ENCODE measurements at regions not wholly inside any gene's neighbourhood (a gene's known extent, or its start where the extent isn't known, plus 50 kb on each side); places are given as distances from the start of the nearest gene placed in this dataset.

DNA sequence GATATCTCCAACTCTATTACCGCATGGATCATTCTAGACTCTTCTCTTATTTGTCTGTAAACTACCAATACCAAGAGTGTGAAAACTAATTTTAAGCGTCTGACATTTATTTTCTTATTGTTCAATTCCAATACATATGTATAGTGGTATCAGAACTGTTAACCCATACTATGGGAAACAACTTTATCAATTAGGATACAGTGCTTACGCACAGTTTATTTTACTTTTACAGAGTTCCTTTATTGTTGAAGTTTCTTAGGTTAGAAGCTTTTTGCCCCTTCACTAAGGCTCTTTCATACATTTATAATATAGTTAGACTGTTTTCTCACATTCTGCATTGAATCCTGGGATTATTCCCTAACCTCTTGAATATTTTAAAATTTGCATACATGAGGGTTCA is 198.8 kb upstream of the RGPD4 start:
- DNase-seq (ENCODE audit: low spot score), result no peak

DNA sequence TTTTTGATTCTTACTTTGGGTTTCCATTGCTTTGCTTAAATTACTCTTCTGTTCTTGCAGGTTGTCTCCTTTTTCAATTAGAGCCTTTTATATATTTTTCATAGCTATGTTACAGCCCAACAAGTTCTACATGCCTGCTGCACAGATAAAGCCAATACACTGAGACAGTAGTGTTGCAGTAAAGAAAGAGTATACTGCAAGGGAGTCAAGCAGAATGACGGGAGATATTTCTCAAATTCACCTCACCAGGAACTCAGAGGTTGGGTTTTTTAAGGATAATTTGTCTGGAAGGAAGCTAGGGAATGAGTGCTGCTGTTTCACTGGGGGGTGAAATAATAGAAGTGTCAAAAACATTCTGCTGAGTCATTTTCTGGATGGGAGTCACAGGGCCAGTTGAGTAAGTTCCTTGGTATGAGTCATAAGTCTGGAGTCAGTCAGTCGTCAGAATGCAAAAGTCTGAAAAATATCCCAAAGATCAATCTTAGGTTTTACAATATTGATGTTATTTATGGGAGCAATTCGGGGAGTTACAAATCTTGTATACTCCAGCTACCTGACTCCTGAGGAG is 193.0 kb upstream of the RGPD4 start:
- DNase-seq (ENCODE audit: low spot score), result no peak

DNA sequence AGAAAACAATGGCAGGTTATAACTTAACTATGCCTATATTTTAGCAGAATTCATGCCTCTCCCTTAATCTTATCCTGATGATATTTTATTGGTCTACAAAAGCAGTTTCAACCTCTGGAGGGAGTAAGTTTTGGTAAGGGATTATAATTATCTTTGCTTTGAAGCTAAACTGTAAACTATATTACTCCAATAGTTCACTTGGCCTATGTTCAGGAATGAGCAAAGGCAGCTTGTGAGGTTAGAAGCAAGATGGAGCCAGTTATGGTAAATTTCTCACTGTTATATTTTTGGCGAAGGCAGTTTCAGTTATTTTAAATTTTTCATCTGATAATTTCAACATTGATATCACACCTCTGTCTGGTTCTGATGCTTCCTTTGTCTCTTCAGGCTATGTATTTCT is 192.5 kb upstream of the RGPD4 start:
- no peak for DNase-seq (ENCODE audit: low spot score)

DNA sequence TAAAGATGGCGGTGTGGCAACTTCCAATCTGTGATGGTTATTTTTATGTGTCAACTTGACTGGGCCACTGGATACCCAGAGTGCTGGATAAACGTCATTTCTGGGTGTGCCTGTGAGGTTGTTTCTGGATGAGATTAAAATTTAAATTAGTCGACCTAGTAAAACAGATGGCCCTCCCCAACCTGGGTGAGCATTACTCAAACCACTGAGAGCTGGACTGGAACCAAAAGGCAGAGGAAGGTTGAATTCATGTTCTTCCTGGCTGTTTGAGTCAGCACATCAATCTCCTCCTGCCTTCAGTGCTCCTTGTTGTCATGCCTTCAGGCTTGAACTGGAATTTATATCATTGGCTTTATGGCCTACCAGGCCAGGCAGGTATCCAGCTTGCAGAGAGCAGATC is 190.8 kb upstream of the RGPD4 start:
- DNase-seq (ENCODE audit: low spot score), result no peak

DNA sequence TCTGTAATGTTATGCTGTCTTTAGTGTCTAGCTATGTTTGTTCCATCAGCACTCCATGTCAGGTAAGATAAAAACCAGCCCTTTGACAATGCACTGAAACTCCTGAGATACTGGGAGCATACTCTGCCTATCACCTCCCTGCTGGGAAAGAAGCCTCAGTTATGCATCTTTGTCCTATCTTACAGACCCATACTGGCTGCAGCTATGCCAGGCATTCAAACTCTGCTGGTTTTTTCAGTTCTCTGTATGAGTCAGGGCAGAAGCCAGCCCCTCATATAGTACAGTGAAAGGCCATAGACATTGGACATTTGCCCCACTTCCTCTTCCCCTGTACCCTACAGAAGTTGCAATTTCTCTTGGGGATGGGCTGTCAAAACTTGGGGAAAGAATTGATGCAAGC is 181.1 kb upstream of the RGPD4 start:
- no peak for DNase-seq (ENCODE audit: low spot score)

DNA sequence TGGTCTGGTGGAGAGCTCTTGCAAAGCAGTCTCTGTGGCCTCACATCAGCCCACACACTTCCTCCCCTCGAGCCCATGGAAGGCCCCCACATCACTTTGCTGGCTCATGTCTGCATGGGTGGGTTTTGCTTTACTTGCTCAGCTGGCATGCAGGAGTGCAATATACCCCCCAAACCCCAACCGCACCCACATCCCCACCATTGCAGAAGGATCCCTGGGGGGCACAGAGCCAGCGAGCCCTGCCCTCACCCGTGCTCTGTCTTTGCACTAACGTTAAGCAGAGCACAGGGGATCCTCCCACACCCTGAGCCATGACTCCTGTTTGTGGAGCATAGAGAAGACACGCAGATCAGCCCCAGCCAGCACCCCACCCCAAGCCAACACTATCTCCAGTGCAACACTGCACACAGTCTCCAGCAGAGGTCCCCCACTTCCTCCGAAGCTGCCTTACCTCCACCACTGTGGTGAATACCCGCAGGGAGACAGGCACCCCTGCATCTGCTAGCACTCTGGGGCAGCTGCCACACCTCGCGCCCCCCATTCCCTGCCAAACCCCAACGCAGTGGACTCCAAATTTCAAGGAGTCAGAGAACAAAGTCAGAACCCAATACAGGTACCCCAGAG is 177.8 kb upstream of the RGPD4 start:
- DNase-seq (ENCODE audit: low spot score), result no peak

DNA sequence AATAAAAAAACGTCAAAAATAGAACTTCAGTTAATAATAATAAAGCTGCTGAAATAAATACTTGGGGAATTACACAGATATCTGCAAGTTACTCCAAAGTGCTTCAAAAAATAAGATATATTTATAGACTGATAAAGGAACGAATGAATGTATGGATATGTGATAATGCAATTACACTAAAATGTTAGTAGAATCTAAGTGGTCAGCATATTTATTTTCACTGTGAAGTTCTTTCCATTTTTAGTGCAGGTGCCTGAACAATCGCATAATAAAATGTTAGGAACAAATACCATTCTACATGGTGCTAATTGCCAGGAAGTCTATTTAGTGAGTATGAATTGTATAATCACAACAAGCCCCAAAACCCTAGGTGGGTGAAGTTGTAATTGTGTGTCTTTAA is 169.6 kb upstream of the RGPD4 start:
- no peak for DNase-seq (ENCODE audit: low spot score)

DNA sequence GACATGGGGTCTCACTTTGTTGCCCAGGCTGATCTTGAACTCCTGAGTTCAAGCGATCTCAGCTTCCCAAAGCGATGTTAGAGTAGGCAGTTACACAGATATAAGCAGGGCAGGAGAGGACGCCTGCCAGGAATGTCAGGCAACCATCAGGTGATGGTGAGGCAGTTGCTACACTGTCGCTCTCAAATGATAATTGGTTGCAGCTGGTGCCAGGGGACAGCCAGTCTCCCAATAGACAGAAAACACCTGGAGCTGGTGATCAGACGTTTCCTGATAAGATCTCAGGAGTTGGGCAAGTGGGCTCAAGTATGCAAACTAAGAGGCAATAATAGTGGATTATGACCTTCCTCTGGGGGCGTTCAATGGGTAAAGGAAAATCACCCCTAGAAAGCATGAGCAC is 163.1 kb upstream of the RGPD4 start:
- DNase-seq (ENCODE audit: low spot score), result no peak

DNA sequence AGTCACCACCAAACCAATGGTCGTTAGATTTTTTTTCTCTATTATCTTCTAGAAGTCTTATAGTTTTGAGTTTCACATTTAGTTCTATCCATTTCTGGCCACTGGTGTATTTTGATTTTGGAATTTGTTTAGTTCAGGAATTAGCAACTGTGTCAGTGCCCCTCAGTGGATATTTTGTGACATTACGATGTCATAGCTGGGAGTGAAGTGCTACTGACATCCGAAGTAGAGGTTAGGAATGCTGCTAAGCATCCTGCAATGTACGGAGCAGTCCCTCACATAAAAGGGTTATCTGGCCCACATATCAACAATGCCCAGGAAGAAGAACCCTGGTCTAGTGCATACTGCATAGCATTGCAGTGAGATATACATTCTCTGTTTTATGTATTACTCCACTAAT is 157.4 kb upstream of the RGPD4 start:
- DNase-seq (ENCODE audit: low spot score), result no peak

DNA sequence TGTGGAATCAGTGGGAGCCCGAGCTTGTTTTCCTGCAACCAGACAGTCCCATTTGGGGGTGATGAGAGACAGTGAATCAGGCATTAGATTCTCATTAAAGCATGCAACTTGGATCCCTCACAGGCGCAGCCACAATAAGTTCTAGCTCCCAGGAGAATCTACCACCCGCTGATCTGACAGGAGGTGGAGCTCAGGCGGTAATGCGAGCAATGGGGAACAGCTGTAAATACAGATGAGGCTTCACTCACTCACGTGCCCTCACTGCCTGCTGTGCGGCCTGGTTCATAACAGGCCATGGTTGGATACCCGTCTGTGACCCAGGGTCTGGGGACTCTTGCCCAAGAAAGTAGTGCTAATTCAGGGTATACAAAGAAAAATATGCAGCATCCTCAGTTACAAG is 144.8 kb upstream of the RGPD4 start:
- DNase-seq (ENCODE audit: low spot score), result no peak

DNA sequence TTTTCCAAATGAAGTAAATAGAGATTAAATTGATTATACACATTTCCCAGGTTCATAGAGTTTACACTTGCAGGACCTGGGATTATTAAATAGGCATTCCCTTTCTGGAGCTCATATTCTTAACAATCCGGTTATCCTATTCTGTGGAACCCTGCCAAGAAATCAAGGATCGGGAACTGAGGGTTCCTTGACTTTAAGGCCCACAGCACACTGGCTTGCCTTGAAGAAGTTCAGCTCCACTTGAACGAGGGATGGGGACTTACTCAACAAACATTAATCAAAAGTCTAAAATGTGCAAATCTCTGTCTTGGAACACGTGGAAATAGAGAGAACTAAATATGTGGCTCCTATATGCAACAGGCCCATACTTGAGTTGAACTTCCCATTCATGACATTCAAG is 142.3 kb upstream of the RGPD4 start:
- DNase-seq (ENCODE audit: low spot score), result no peak

DNA sequence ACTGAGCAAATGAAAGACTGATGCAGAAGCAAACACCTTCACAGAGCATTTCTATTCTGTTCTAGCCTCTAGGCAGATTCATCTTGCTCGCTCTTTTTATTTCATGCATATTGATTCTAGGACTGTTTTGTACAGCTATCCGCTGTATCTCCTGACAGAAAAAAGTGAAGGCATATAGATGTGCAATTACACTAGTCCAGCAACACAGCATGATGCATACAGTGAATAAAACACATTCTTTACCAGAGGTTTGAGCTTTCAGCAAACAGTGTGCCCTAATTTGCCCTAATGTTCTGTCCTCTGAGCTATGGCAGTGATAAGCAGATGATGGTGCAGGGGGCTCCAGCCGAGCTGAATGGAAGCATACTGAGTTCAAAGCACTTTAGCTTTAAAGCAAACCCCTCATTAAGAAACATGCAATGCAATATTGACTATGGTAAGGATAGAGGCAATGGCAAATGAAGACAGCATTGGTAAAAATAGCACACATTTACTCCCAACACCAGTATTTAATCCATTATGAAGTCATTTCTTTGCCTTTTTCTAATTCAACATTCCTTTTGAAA is 141.2 kb upstream of the RGPD4 start:
- no peak for DNase-seq (ENCODE audit: low spot score)

DNA sequence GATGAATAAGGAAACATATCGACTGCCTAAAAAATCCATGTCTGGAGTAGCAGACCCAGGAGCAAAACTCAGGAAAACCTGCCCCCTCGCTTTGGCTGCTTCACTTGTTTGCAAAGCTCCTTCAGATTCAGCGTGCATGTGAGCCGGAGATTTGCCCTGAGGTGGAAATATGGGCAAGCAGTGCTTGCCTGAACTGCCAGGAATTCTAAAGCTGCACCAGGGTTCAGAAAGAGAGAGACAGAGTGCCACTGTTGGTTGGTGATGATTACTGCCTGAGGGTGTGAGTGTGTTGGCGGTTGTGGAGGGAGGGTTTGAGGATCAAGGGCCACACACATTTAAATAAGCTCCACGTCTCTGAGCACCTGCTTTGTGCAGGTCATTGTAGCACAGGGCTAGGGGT is 139.6 kb upstream of the RGPD4 start:
- DNase-seq (ENCODE audit: low spot score), result no peak

DNA sequence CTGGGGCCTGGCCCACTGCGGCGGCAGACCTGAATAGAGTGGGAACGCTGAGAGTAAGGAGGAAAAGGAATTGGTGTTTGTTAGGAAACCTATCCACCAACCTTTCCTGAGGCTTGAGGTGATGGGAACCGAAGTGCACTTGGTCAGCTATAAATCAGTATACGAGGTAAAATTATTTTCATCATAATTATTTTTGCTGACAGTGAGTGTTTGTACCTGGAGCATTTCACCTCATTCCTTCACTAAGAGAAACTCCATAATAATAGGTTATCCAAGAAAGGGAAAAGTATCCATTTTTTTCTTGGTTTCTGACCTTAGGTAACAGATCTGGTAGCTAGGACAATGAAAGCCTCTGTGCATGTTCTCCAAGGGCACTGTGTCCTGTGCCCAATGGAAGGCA is 138.6 kb upstream of the RGPD4 start:
- DNase-seq (ENCODE audit: low spot score), result no peak

DNA sequence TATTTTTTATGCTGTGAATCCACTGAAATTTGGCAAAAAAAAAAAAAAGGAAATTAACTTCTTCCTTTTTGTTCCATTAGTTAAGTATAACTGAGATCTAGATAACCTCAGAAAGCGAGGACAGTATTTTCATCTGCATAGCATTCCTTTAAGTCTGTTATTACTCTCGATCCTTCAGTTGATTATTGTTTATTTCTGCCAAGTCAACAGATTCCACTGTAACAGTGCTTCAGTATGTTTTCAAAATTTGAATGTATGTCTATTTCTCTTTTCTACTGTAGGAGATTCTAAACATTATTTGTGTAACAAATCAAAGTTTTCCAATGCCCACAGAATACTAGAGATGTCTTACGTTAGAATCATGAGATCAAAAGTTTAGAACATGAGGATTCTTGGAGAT is 133.1 kb upstream of the RGPD4 start:
- no peak for DNase-seq (ENCODE audit: low spot score)

DNA sequence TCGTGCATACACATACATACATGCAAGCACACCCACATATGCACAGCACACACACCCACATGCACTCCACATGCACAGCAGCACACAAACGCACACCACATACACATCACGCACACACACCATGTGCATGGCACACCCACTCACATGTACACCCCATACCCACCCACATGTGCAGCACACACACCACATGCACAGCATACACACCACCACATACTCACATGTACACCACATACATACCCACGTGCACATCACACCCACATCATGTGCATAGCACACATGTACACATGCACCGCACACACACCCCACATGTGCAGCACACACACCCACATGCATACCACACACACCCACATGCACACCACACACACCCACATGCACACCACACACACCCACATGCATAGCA is 132.0 kb upstream of the RGPD4 start:
- DNase-seq (ENCODE audit: low spot score), result no peak

DNA sequence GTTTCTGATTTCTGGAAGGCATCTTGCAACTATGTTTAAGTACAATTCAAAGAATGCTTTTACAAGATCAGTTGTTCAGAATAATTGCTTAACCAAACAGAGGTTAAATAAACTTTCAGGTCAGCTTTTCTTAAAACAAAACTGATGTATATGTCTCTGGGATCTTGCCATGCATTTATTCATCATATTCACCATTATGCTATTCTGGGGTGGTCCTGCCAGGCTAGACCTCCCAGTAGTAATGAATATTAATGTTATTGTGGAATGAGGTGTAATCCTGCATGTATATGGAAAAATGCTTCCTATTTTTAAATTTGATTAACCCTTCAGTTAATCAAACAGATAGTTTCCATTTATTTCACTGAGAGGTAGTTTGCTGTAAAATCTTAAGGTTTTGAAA is 129.3 kb upstream of the RGPD4 start:
- no peak for DNase-seq (ENCODE audit: low spot score)

DNA sequence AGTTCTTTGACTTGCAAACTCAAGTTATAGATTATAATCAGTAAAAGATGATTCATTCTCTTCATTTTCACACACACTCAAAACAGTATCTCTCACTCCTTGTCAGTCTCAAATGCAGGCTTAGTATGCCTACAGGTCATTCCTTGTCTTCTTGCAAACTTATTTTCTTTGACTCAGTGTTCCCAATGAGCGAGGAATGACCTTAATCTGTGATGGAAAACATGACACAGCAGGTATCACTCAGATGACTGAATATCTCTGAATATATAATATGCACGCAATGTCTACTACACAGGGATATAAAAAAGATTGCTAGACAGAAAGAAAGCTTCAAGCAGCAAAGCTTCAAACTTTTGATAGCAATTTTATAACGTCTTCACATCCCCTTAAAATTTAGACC is 127.8 kb upstream of the RGPD4 start:
- DNase-seq (ENCODE audit: low spot score), result no peak

DNA sequence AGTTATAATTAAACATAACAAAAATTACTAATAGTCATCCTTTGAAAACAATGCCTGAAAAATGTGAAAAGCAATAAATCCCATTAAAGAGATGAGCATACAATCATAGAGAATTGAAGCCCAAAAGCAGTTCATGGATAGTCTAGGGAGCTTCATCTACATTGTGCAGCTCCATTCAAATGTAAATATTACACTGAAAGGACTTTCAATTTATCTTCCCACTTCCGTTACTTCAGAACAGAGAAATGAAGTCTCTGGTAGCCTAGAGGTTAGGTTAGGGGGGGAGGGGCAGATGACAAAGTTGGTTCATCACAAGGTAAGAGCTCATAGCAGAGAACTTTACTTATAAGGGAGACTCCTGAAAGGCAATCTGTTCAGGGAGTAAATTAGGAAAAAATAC is 126.6 kb upstream of the RGPD4 start:
- DNase-seq (ENCODE audit: low spot score), result no peak

DNA sequence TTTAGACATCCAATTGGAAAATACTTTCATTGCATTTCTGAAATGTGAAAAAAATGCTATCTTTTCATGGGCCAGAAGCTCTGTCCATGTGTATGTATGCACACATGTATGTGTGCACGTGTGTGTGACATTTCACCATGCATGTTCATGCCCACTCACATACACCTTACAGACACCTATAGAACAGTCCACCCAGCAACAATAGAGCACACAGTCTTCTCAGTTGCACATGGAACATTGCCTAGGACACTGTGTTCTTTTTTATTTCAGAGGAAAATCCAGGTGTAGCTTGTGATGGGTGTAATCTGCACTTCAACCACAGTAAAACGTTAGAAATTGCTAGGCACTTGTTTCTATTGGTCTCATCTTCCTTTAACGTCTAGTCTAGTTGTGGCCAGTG is 114.8 kb upstream of the RGPD4 start:
- DNase-seq (ENCODE audit: low spot score), result no peak

DNA sequence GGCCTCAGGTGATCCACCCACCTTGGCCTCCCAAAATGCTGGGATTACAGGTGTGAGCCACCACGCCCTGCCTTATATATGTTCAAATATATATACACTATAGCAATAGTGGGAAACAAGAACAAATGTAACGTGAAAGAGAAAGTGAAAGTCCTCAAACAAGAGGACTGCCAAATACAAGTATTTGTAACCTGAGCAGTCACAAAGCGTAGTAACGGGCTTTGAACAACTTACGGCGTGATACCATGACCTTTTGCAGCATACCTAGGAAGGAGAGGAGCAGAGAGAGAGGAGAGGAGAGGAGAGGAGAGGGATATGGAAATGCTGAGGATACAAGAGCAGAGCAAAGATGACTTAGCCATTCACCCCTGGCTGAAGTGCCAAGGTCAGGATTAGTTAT is 113.8 kb upstream of the RGPD4 start:
- DNase-seq (ENCODE audit: low spot score), result no peak

DNA sequence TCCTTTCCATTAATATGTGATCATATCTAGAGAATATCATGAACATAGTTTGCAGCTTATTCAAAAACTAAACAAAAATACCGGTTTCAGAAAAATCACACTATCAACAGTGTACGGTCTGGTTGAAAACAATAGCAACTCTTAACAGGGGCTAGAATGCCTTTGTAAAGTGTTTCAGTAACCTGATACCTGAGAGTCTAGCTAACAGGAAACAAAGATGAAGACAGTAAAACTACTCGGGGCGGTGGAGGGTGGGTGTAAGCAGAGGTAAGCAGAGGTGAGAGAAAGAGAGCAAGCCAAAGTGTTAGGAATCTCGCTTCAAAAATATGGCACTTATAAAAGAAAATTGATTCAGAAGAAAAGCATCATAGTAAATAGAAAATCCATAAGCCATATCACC is 109.0 kb upstream of the RGPD4 start:
- no peak for DNase-seq (ENCODE audit: low spot score)

DNA sequence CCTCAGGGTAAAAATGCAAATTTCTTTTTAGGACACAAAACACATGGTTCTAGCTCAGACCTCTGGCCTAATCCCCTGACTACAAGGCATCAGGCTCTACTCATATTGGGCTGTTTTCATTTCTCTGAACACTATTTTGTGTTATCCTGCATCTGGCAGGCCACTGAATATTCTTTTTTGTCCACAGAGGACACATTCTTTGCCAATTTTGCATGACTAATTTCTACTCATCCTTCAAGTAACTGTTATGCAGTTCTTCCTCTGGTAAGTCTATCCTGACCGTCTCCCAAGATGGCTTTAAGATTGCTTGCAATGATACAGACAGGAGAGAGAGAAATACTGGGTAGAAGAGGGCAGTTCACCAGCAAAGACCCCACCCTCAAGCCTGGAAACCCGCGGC is 107.6 kb upstream of the RGPD4 start:
- DNase-seq (ENCODE audit: low spot score), result no peak

DNA sequence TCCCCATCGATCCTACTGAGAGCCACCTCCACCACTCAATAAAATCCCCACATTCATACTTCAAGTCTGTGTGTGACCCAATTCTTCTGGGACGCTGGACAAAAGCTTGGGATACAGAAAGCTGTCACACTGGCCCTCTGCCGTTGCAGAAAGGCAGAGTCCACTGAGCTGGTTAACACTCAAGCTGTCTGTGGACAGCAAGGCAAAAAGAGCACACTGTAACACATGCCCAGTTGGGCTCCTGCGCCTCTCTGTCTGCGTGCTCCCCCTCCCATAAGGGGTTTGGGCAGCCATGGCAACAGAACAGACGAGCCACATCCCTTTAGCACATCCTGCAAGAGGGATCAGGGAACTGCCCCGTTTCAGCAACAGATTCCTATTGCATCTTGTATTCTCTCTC is 106.9 kb upstream of the RGPD4 start:
- no peak for DNase-seq (ENCODE audit: low spot score)
